ENCODE measurements at regions not wholly inside any gene's neighbourhood (a gene's known extent, or its start where the extent isn't known, plus 50 kb on each side); places are given as distances from the start of the nearest gene placed in this dataset.

GRCh38 chr16:11493531-11493929, 93.2 kb downstream of the LITAF start (continued):
- TF ChIP-seq, protein P1, sequence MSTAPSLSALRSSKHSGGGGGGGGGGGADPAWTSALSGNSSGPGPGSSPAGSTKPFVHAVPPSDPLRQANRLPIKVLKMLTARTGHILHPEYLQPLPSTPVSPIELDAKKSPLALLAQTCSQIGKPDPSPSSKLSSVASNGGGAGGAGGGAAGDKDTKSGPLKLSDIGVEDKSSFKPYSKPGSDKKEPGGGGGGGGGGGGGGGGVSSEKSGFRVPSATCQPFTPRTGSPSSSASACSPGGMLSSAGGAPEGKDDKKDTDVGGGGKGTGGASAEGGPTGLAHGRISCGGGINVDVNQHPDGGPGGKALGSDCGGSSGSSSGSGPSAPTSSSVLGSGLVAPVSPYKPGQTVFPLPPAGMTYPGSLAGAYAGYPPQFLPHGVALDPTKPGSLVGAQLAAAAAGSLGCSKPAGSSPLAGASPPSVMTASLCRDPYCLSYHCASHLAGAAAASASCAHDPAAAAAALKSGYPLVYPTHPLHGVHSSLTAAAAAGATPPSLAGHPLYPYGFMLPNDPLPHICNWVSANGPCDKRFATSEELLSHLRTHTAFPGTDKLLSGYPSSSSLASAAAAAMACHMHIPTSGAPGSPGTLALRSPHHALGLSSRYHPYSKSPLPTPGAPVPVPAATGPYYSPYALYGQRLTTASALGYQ (CRISPR knock-in tag; IDR thresholded peaks at IDR 0.05), result no peak
- TF ChIP-seq PCBP1 (IDR thresholded peaks at IDR 0.05; ENCODE audit: borderline replicate concordance, low read depth, low read length), result 0 out of 2 replicates have a peak, but pooled peaks have one; percentile 7
- no peak for TF ChIP-seq ZNF816 (CRISPR knock-in tag; IDR thresholded peaks at IDR 0.05; ENCODE audit: borderline replicate concordance)
- no peak for TF ChIP-seq ZBTB20 (CRISPR knock-in tag; IDR thresholded peaks at IDR 0.05; ENCODE audit: borderline replicate concordance, low read depth)
- no peak for TF ChIP-seq YEATS2 (CRISPR knock-in tag; IDR thresholded peaks at IDR 0.05; ENCODE audit: borderline replicate concordance)
- TF ChIP-seq, protein P2, sequence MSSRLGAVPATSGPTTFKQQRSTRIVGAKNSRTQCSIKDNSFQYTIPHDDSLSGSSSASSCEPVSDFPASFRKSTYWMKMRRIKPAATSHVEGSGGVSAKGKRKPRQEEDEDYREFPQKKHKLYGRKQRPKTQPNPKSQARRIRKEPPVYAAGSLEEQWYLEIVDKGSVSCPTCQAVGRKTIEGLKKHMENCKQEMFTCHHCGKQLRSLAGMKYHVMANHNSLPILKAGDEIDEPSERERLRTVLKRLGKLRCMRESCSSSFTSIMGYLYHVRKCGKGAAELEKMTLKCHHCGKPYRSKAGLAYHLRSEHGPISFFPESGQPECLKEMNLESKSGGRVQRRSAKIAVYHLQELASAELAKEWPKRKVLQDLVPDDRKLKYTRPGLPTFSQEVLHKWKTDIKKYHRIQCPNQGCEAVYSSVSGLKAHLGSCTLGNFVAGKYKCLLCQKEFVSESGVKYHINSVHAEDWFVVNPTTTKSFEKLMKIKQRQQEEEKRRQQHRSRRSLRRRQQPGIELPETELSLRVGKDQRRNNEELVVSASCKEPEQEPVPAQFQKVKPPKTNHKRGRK (CRISPR knock-in tag; IDR thresholded peaks at IDR 0.05), result no peak

GRCh38 chr16:11494029-11494428, 92.7 kb downstream of the LITAF start:
- 61% methylated on average over 13 of the region's 17 CpGs for WGBS (ENCODE audit: low lambda C conversion rate)
- no peak for ATAC-seq
- no peaks in the 10 kb centered on the region for H3K27me3 ChIP-seq (ENCODE audit: control insufficient read depth in 1 of 2, insufficient read depth in 2 of 2, low read length in 2 of 2)
- intact Hi-C loops (cut with micrococcal nuclease; ENCODE audit: unreplicated experiment), result no loop called here
- ChIA-PET CTCF (ENCODE audit: low intra/inter-chr PET ratio, low total read pairs) (no interaction called here), POLR2A (no interaction called here)
- in situ Hi-C loops (cut with HindIII; ENCODE audit: extremely low pct_ligation_motif_present, low pct_unique_long_range_greater_than_20kb), result no loop called here
- H3K4me3 ChIP-seq (replicated peaks in 1 of 3; ENCODE audit: insufficient read depth in 1 of 3, low read depth in 2 of 3, low read length in 3 of 3), result no peak overlapping the region
- H4K20me1 ChIP-seq (ENCODE audit: insufficient read depth, low read length), result no peaks in the 10 kb centered on the region
- no peaks in the 10 kb centered on the region for H3K9me3 ChIP-seq (ENCODE audit: low read length)
- H3K9ac ChIP-seq (ENCODE audit: insufficient read depth, low read depth, low read length), result no peak overlapping the region
- peaks cover 58% of the 10 kb centered on the region for H3K4me1 ChIP-seq (ENCODE audit: insufficient read depth, low read length)
- H3K4me2 ChIP-seq (ENCODE audit: low read depth, low read length), result no peak overlapping the region
- H3K36me3 ChIP-seq (replicated peaks in 1 of 2; ENCODE audit: control insufficient read depth in 1 of 2, insufficient read depth in 2 of 2, low read length in 2 of 2), result no peaks in the 10 kb centered on the region
- FAIRE-seq, result no peak
- no peak overlapping the region for H2AFZ ChIP-seq (ENCODE audit: low read length)
- H3K27ac ChIP-seq (ENCODE audit: extremely low read length, insufficient read depth, low read length), result no peak overlapping the region
- no peaks in the 10 kb centered on the region for H3K79me2 ChIP-seq (ENCODE audit: insufficient read depth, low read length)
- TF ChIP-seq ZNF589 (CRISPR knock-in tag; conservative IDR thresholded peaks at IDR 0.05), result no peak
- TF ChIP-seq, protein P3, sequence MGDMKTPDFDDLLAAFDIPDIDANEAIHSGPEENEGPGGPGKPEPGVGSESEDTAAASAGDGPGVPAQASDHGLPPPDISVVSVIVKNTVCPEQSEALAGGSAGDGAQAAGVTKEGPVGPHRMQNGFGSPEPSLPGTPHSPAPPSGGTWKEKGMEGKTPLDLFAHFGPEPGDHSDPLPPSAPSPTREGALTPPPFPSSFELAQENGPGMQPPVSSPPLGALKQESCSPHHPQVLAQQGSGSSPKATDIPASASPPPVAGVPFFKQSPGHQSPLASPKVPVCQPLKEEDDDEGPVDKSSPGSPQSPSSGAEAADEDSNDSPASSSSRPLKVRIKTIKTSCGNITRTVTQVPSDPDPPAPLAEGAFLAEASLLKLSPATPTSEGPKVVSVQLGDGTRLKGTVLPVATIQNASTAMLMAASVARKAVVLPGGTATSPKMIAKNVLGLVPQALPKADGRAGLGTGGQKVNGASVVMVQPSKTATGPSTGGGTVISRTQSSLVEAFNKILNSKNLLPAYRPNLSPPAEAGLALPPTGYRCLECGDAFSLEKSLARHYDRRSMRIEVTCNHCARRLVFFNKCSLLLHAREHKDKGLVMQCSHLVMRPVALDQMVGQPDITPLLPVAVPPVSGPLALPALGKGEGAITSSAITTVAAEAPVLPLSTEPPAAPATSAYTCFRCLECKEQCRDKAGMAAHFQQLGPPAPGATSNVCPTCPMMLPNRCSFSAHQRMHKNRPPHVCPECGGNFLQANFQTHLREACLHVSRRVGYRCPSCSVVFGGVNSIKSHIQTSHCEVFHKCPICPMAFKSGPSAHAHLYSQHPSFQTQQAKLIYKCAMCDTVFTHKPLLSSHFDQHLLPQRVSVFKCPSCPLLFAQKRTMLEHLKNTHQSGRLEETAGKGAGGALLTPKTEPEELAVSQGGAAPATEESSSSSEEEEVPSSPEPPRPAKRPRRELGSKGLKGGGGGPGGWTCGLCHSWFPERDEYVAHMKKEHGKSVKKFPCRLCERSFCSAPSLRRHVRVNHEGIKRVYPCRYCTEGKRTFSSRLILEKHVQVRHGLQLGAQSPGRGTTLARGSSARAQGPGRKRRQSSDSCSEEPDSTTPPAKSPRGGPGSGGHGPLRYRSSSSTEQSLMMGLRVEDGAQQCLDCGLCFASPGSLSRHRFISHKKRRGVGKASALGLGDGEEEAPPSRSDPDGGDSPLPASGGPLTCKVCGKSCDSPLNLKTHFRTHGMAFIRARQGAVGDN (CRISPR knock-in tag; IDR thresholded peaks at IDR 0.05), result no peak
- peak; percentile 42 for TF ChIP-seq HNRNPK (IDR thresholded peaks at IDR 0.05; ENCODE audit: low read depth, low read length, poor library complexity, severe bottlenecking)
- no peak for TF ChIP-seq ZNF550 (CRISPR knock-in tag; IDR thresholded peaks at IDR 0.05; ENCODE audit: borderline replicate concordance)
- TF ChIP-seq ZNF501 (CRISPR knock-in tag; IDR thresholded peaks at IDR 0.05), result no peak
- no peak for DNase-seq (ENCODE audit: low spot score)
- BruUV-seq (replicated peaks), result no TSS peak

All from HepG2 (cell line).